ENCODE measurements at regions not wholly inside any gene's neighbourhood (a gene's known extent, or its start where the extent isn't known, plus 50 kb on each side); places are given as distances from the start of the nearest gene placed in this dataset.

- TF ChIP-seq POLR2A (IDR thresholded peaks at IDR 0.05; ENCODE audit: low read depth, low read length) (no peak), E2F4 (IDR thresholded peaks at IDR 0.05; ENCODE audit: low read depth, low read length) (no peak), KAT2A (conservative IDR thresholded peaks at IDR 0.05; ENCODE audit: control insufficient read depth, low read depth, low read length) (no peak), USF1 (IDR thresholded peaks at IDR 0.05; ENCODE audit: borderline replicate concordance, extremely low read length, insufficient read depth, low read depth, low read length) (no peak), ZBTB40 (IDR thresholded peaks at IDR 0.05; ENCODE audit: borderline replicate concordance) (no peak), PAX8 (IDR thresholded peaks at IDR 0.05) (no peak)
- TF ChIP-seq, protein P1, sequence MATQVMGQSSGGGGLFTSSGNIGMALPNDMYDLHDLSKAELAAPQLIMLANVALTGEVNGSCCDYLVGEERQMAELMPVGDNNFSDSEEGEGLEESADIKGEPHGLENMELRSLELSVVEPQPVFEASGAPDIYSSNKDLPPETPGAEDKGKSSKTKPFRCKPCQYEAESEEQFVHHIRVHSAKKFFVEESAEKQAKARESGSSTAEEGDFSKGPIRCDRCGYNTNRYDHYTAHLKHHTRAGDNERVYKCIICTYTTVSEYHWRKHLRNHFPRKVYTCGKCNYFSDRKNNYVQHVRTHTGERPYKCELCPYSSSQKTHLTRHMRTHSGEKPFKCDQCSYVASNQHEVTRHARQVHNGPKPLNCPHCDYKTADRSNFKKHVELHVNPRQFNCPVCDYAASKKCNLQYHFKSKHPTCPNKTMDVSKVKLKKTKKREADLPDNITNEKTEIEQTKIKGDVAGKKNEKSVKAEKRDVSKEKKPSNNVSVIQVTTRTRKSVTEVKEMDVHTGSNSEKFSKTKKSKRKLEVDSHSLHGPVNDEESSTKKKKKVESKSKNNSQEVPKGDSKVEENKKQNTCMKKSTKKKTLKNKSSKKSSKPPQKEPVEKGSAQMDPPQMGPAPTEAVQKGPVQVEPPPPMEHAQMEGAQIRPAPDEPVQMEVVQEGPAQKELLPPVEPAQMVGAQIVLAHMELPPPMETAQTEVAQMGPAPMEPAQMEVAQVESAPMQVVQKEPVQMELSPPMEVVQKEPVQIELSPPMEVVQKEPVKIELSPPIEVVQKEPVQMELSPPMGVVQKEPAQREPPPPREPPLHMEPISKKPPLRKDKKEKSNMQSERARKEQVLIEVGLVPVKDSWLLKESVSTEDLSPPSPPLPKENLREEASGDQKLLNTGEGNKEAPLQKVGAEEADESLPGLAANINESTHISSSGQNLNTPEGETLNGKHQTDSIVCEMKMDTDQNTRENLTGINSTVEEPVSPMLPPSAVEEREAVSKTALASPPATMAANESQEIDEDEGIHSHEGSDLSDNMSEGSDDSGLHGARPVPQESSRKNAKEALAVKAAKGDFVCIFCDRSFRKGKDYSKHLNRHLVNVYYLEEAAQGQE (IDR thresholded peaks at IDR 0.05; ENCODE audit: low read depth, low read length) = no peak
Observed at GRCh38 chr2:17101596-17101995, 416.6 kb downstream of the RAD51AP2 start.
